ENCODE measurements at regions not wholly inside any gene's neighbourhood (a gene's known extent, or its start where the extent isn't known, plus 50 kb on each side); places are given as distances from the start of the nearest gene placed in this dataset.
"Not testable (repeated sequence)": the region's sequence is repeated elsewhere in the genome, so short reads cannot be mapped to it uniquely, and the experiment has no call there.

GRCh38 chr9:107571148-107571547 is 81.6 kb upstream of the KLF4 start:
- Mint-ChIP-seq H3K27me3 (ENCODE audit: insufficient read depth, unreplicated experiment) (no peaks in the 10 kb centered on the region), H3K27ac (ENCODE audit: unreplicated experiment) (no peak overlapping the region), H3K4me3 (ENCODE audit: unreplicated experiment) (no peak overlapping the region), H3K4me1 (ENCODE audit: low read depth, unreplicated experiment) (peaks cover 8% of the 10 kb centered on the region), H3K9me3 (ENCODE audit: unreplicated experiment) (no peaks in the 10 kb centered on the region), H3K36me3 (ENCODE audit: insufficient read depth, unreplicated experiment) (no peaks in the 10 kb centered on the region)
- CTCF ChIA-PET, result no interaction called here
- POLR2A ChIA-PET, result no interaction called here
- no TSS peak for BruUV-seq (replicated peaks)
- H3K27me3 ChIP-seq (replicated peaks; ENCODE audit: control insufficient read depth, insufficient read depth, low read length), result no peaks in the 10 kb centered on the region
- no peaks in the 10 kb centered on the region; the same call in 1 of the 2 replicates for H3K9me3 ChIP-seq
- no peaks in the 10 kb centered on the region for H3K36me3 ChIP-seq (ENCODE audit: control insufficient read depth, insufficient read depth, low read length)
- peaks cover 11% of the 10 kb centered on the region for H3K4me1 ChIP-seq
- no peak for TF ChIP-seq CTCF (IDR thresholded peaks at IDR 0.05; ENCODE audit: insufficient read depth in 1 of 2, low read depth in 1 of 2, low read length in 1 of 2, severe bottlenecking in 1 of 2, unreplicated experiment in 1 of 2)
- no peak for DNase-seq
- intact Hi-C loops (cut with micrococcal nuclease; ENCODE audit: unreplicated experiment), result no loop called here
- H3K4me3 ChIP-seq (ENCODE audit: low read depth, low read length), result no peak overlapping the region

GRCh38 chr9:107569174-107569573 is 79.6 kb upstream of the KLF4 start:
- H3K27ac Mint-ChIP-seq (ENCODE audit: unreplicated experiment), result no peak overlapping the region
- H3K36me3 Mint-ChIP-seq (ENCODE audit: insufficient read depth, unreplicated experiment), result no peaks in the 10 kb centered on the region
- no peaks in the 10 kb centered on the region for H3K9me3 Mint-ChIP-seq (ENCODE audit: unreplicated experiment)
- H3K27me3 Mint-ChIP-seq (ENCODE audit: insufficient read depth, unreplicated experiment), result no peaks in the 10 kb centered on the region
- ChIA-PET POLR2A (no interaction called here), CTCF (no interaction called here)
- no peak for TF ChIP-seq CTCF (IDR thresholded peaks at IDR 0.05; ENCODE audit: insufficient read depth in 1 of 2, low read depth in 1 of 2, low read length in 1 of 2, severe bottlenecking in 1 of 2, unreplicated experiment in 1 of 2)
- H3K4me1 ChIP-seq, result peaks cover 11% of the 10 kb centered on the region
- H3K4me3 Mint-ChIP-seq (ENCODE audit: unreplicated experiment), result no peak overlapping the region
- no peak for DNase-seq
- H3K4me1 Mint-ChIP-seq (ENCODE audit: low read depth, unreplicated experiment), result peaks cover 8% of the 10 kb centered on the region
- no peaks in the 10 kb centered on the region for H3K27me3 ChIP-seq (replicated peaks; ENCODE audit: control insufficient read depth, insufficient read depth, low read length)
- intact Hi-C loops (cut with micrococcal nuclease; ENCODE audit: unreplicated experiment), result no loop called here
- no TSS peak for BruUV-seq (replicated peaks)
- H3K4me3 ChIP-seq (ENCODE audit: low read depth, low read length), result no peak overlapping the region
- no peaks in the 10 kb centered on the region; the same call in 1 of the 2 replicates for H3K9me3 ChIP-seq
- H3K36me3 ChIP-seq (ENCODE audit: control insufficient read depth, insufficient read depth, low read length), result no peaks in the 10 kb centered on the region

GRCh38 chr9:107568406-107568805 is 78.8 kb upstream of the KLF4 start:
- H3K36me3 ChIP-seq (ENCODE audit: control insufficient read depth, insufficient read depth, low read length); H3K27me3 Mint-ChIP-seq (ENCODE audit: insufficient read depth, unreplicated experiment); DNase-seq; intact Hi-C loops (cut with micrococcal nuclease; ENCODE audit: unreplicated experiment); POLR2A ChIA-PET; H3K27me3 ChIP-seq (replicated peaks; ENCODE audit: control insufficient read depth, insufficient read depth, low read length); CTCF ChIA-PET; H3K4me1 Mint-ChIP-seq (ENCODE audit: low read depth, unreplicated experiment); BruUV-seq (replicated peaks); H3K4me3 Mint-ChIP-seq (ENCODE audit: unreplicated experiment); H3K27ac Mint-ChIP-seq (ENCODE audit: unreplicated experiment); H3K4me3 ChIP-seq (ENCODE audit: low read depth, low read length); H3K36me3 Mint-ChIP-seq (ENCODE audit: insufficient read depth, unreplicated experiment); H3K9me3 Mint-ChIP-seq (ENCODE audit: unreplicated experiment); H3K9me3 ChIP-seq: not testable (repeated sequence)
- peaks cover 11% of the 10 kb centered on the region for H3K4me1 ChIP-seq

GRCh38 chr9:107567462-107567861 is 77.9 kb upstream of the KLF4 start:
- no peaks in the 10 kb centered on the region for H3K36me3 Mint-ChIP-seq (ENCODE audit: insufficient read depth, unreplicated experiment)
- no peaks in the 10 kb centered on the region for H3K27me3 Mint-ChIP-seq (ENCODE audit: insufficient read depth, unreplicated experiment)
- H3K27ac Mint-ChIP-seq (ENCODE audit: unreplicated experiment), result no peak overlapping the region
- no peaks in the 10 kb centered on the region; the same call in 1 of the 2 replicates for H3K9me3 ChIP-seq
- no peak for DNase-seq
- TF ChIP-seq CTCF (IDR thresholded peaks at IDR 0.05; ENCODE audit: insufficient read depth in 1 of 2, low read depth in 1 of 2, low read length in 1 of 2, severe bottlenecking in 1 of 2, unreplicated experiment in 1 of 2), result no peak
- H3K4me3 Mint-ChIP-seq (ENCODE audit: unreplicated experiment), result no peak overlapping the region
- peaks cover 11% of the 10 kb centered on the region for H3K4me1 ChIP-seq
- no TSS peak for BruUV-seq (replicated peaks)
- peaks cover 8% of the 10 kb centered on the region for H3K4me1 Mint-ChIP-seq (ENCODE audit: low read depth, unreplicated experiment)
- no peaks in the 10 kb centered on the region for H3K9me3 Mint-ChIP-seq (ENCODE audit: unreplicated experiment)
- ChIA-PET CTCF (no interaction called here), POLR2A (no interaction called here)
- H3K36me3 ChIP-seq (ENCODE audit: control insufficient read depth, insufficient read depth, low read length), result no peaks in the 10 kb centered on the region
- no peaks in the 10 kb centered on the region for H3K27me3 ChIP-seq (replicated peaks; ENCODE audit: control insufficient read depth, insufficient read depth, low read length)
- H3K4me3 ChIP-seq (ENCODE audit: low read depth, low read length), result no peak overlapping the region
- intact Hi-C loops (cut with micrococcal nuclease; ENCODE audit: unreplicated experiment), result no loop called here

All from Caco-2 (cell line).